Trophoblast cell (in vitro differentiated cells and primary cell): ENCODE measurements at regions not wholly inside any gene's neighbourhood (a gene's known extent, or its start where the extent isn't known, plus 50 kb on each side); places are given as distances from the start of the nearest gene placed in this dataset.
"Not testable (repeated sequence)": the region's sequence is repeated elsewhere in the genome, so short reads cannot be mapped to it uniquely, and the experiment has no call there.

ENCODE experiments used
- DNase-seq, 2 donors: peaks; one replicate each; pipeline ENCODE4 v3.0.0-alpha.2; 2016
- H2AFZ ChIP-seq: 2 replicates; pipeline ENCODE4 v1.6.1; 2013; ENCODE audit warnings: low read length, moderate library complexity, mild to moderate bottlenecking; ENCODE audit not compliant: insufficient read depth, poor library complexity
- H2AK5ac ChIP-seq: 2 replicates; pipeline ENCODE4 v1.6.1; 2013; ENCODE audit warnings: mild to moderate bottlenecking, low read length
- H2BK120ac ChIP-seq: 2 replicates; pipeline ENCODE4 v1.6.1; 2013; ENCODE audit warnings: low read length, mild to moderate bottlenecking, moderate library complexity; ENCODE audit not compliant: insufficient read depth, poor library complexity
- H2BK12ac ChIP-seq: 2 replicates; pipeline ENCODE4 v1.6.1; 2013; ENCODE audit warnings: mild to moderate bottlenecking, low read length, moderate library complexity
- H2BK5ac ChIP-seq: 2 replicates; pipeline ENCODE4 v1.6.1; 2013; ENCODE audit warnings: low read length, low read depth, moderate library complexity, mild to moderate bottlenecking; ENCODE audit not compliant: poor library complexity
- H3K14ac ChIP-seq: 2 replicates; pipeline ENCODE4 v1.6.1; 2013; ENCODE audit warnings: mild to moderate bottlenecking, low read length
- H3K18ac ChIP-seq: 2 replicates; pipeline ENCODE4 v1.6.1; 2013; ENCODE audit warnings: mild to moderate bottlenecking, low read length
- H3K23ac ChIP-seq: 2 replicates; pipeline ENCODE4 v1.6.1; 2013; ENCODE audit warnings: low read length
- H3K27ac ChIP-seq: 2 replicates; pipeline ENCODE4 v1.5.1; 2013; ENCODE audit warnings: low read depth, mild to moderate bottlenecking, inconsistent platforms, low read length, moderate library complexity
- H3K27me3 ChIP-seq: 2 replicates; pipeline ENCODE4 v1.6.1; 2013; ENCODE audit warnings: inconsistent platforms, mild to moderate bottlenecking, low read length, moderate library complexity; ENCODE audit not compliant: insufficient read depth
- H3K36me3 ChIP-seq, 2 experiments: 1 replicate in 1 of 2; 2 replicates in 1 of 2; pipeline ENCODE4 v1.6.1; 2013; ENCODE audit warnings: low read length in 2 of 2, mild to moderate bottlenecking in 2 of 2, moderate library complexity in 1 of 2; ENCODE audit not compliant: insufficient read depth in 2 of 2, control insufficient read depth in 1 of 2
- H3K4ac ChIP-seq: 2 replicates; pipeline ENCODE4 v1.6.1; 2013; ENCODE audit warnings: low read depth, mild to moderate bottlenecking, low read length, moderate library complexity
- H3K4me1 ChIP-seq, 2 experiments: 1 replicate in 1 of 2; 2 replicates in 1 of 2; pipeline ENCODE4 v1.6.1; 2013; ENCODE audit warnings: low read length in 2 of 2, mild to moderate bottlenecking in 2 of 2, moderate library complexity in 1 of 2; ENCODE audit not compliant: insufficient read depth in 2 of 2, control insufficient read depth in 1 of 2
- H3K4me2 ChIP-seq: 2 replicates; pipeline ENCODE4 v1.6.1; 2013; ENCODE audit warnings: inconsistent platforms, mild to moderate bottlenecking, low read length, moderate library complexity
- H3K4me3 ChIP-seq: 2 replicates; pipeline ENCODE4 v1.5.1; 2013; ENCODE audit warnings: mild to moderate bottlenecking, low read depth, low read length, inconsistent platforms
- H3K79me1 ChIP-seq: one replicate; pipeline ENCODE4 v1.6.1; 2013; ENCODE audit warnings: low read length
- H3K79me2 ChIP-seq: 2 replicates; pipeline ENCODE4 v1.6.1; 2013; ENCODE audit warnings: low read length, mild to moderate bottlenecking; ENCODE audit not compliant: control insufficient read depth, insufficient read depth, poor library complexity
- H3K9ac ChIP-seq: 2 replicates; pipeline ENCODE4 v1.6.1; 2013; ENCODE audit warnings: mild to moderate bottlenecking, low read length
- H3K9me3 ChIP-seq: 2 replicates; pipeline ENCODE4 v1.6.1; 2013; ENCODE audit warnings: low read depth, mild to moderate bottlenecking, control low read depth, inconsistent platforms, low read length; ENCODE audit not compliant: insufficient read depth
- H4K12ac ChIP-seq: 2 replicates; pipeline ENCODE4 v1.6.1; 2013; ENCODE audit warnings: low read depth, mild to moderate bottlenecking, low read length, moderate library complexity
- H4K8ac ChIP-seq: 2 replicates; pipeline ENCODE4 v1.6.1; 2013; ENCODE audit warnings: low read depth, mild to moderate bottlenecking, low read length, moderate library complexity
- H4K91ac ChIP-seq: one replicate; pipeline ENCODE4 v1.6.1; 2013; ENCODE audit warnings: low read depth, mild to moderate bottlenecking, low read length, moderate library complexity
- WGBS: extraction: QIAGEN DNeasy Blood & Tissue Kit; methylation state at CpG from one replicate; pipeline ENCODE4 v1.1.7; 2013; ENCODE audit warnings: missing lambda C conversion rate; ENCODE audit not compliant: insufficient read length, insufficient coverage; ENCODE audit errors: extremely low coverage; 5-methylcytosine and 5-hydroxymethylcytosine counted together

GRCh38 chr16:50491516-50491915 lies 56.7 kb upstream of the NKD1 start:
- no peaks in the 10 kb centered on the region for H3K27me3 ChIP-seq
- peaks cover 2% of the 10 kb centered on the region for H3K9me3 ChIP-seq
- no peaks in the 10 kb centered on the region for H3K79me2 ChIP-seq
- no peaks in the 10 kb centered on the region for H3K36me3 ChIP-seq
- no peak overlapping the region for H2BK12ac ChIP-seq
- no peak overlapping the region for H3K14ac ChIP-seq
- no peak for DNase-seq
- H3K4me1 ChIP-seq, result no peaks in the 10 kb centered on the region
- no peak overlapping the region for H4K8ac ChIP-seq
- no peak overlapping the region for H4K12ac ChIP-seq
- H4K91ac ChIP-seq, result no peak overlapping the region
- H3K4ac ChIP-seq, result no peak overlapping the region
- H3K4me3 ChIP-seq, result no peak overlapping the region
- H2BK5ac ChIP-seq, result no peak overlapping the region
- no peak overlapping the region for H2BK120ac ChIP-seq
- H3K18ac ChIP-seq, result no peak overlapping the region
- H2AFZ ChIP-seq, result no peak overlapping the region
- H2AK5ac ChIP-seq, result no peak overlapping the region
- H3K9ac ChIP-seq, result no peak overlapping the region
- no peaks in the 10 kb centered on the region for H3K79me1 ChIP-seq
- no peak overlapping the region for H3K4me2 ChIP-seq
- H3K27ac ChIP-seq, result no peak overlapping the region
- no peak overlapping the region for H3K23ac ChIP-seq
- no CpG with 5 or more reads among the region's 8 CpGs for WGBS

GRCh38 chr16:50490828-50491227 lies 57.4 kb upstream of the NKD1 start:
- Histone ChIP-seq H2AFZ (no peak overlapping the region), H2BK120ac (no peak overlapping the region), H3K23ac (no peak overlapping the region), H3K4me1 (no peaks in the 10 kb centered on the region), H4K8ac (no peak overlapping the region), H4K12ac (no peak overlapping the region), H2AK5ac (no peak overlapping the region), H3K27me3 (no peaks in the 10 kb centered on the region), H3K4ac (no peak overlapping the region), H3K79me2 (no peaks in the 10 kb centered on the region), H3K4me2 (no peak overlapping the region), H3K14ac (no peak overlapping the region), H3K9ac (no peak overlapping the region), H2BK12ac (no peak overlapping the region), H2BK5ac (no peak overlapping the region), H3K27ac (no peak overlapping the region), H4K91ac (no peak overlapping the region), H3K18ac (no peak overlapping the region), H3K9me3 (peaks cover 2% of the 10 kb centered on the region), H3K79me1 (no peaks in the 10 kb centered on the region), H3K4me3 (no peak overlapping the region), H3K36me3 (no peaks in the 10 kb centered on the region)
- 100% methylated on average over 2 of the region's 2 CpGs for whole genome bisulfite sequencing
- DNase-seq, result no peak

GRCh38 chr16:50489182-50489581 lies 59.0 kb upstream of the NKD1 start:
- H3K27me3 ChIP-seq, result no peaks in the 10 kb centered on the region
- peaks cover 5% of the 10 kb centered on the region for H3K9me3 ChIP-seq
- H2BK5ac ChIP-seq, result no peak overlapping the region
- no peak overlapping the region for H3K9ac ChIP-seq
- no peak overlapping the region for H3K18ac ChIP-seq
- no peak overlapping the region for H4K8ac ChIP-seq
- no peak overlapping the region for H2AFZ ChIP-seq
- DNase-seq, result no peak
- no peak overlapping the region for H2AK5ac ChIP-seq
- no peak overlapping the region for H3K27ac ChIP-seq
- no peaks in the 10 kb centered on the region for H3K36me3 ChIP-seq
- H3K79me1 ChIP-seq, result no peaks in the 10 kb centered on the region
- H4K91ac ChIP-seq, result no peak overlapping the region
- no peak overlapping the region for H3K14ac ChIP-seq
- H3K4ac ChIP-seq, result no peak overlapping the region
- no peak overlapping the region for H3K23ac ChIP-seq
- no peaks in the 10 kb centered on the region for H3K79me2 ChIP-seq
- no peak overlapping the region for H3K4me2 ChIP-seq
- H3K4me3 ChIP-seq, result no peak overlapping the region
- no peak overlapping the region for H4K12ac ChIP-seq
- no peak overlapping the region for H2BK12ac ChIP-seq
- H2BK120ac ChIP-seq, result no peak overlapping the region
- no peaks in the 10 kb centered on the region for H3K4me1 ChIP-seq
- no CpG with 5 or more reads among the region's 3 CpGs for WGBS

DNA sequence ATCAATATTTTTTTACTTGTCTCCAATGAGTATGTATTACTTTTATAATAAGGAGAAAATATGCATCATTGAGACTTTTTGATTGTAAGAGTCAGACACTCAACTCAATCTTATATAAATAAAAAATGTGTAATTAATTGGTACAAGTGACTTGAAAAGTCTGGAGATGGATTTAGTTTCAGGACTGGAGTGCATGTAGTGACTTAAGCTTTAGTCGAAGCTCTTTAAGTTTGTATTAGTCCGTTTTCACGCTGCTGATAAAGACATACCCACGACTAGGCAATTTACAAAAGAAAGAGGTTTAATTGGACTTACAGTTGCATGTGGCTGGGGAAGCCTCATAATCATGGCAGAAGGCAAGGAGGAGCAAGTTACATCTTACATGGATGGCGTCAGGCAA lies 60.7 kb upstream of the NKD1 start:
- Histone ChIP-seq H2BK5ac (no peak overlapping the region), H3K36me3 (no peaks in the 10 kb centered on the region), H4K8ac (no peak overlapping the region), H4K91ac (no peak overlapping the region), H2AK5ac (no peak overlapping the region), H2BK120ac (no peak overlapping the region), H3K79me2 (no peaks in the 10 kb centered on the region), H3K23ac (no peak overlapping the region), H3K9me3 (peaks cover 5% of the 10 kb centered on the region), H3K4me1 (no peaks in the 10 kb centered on the region), H2AFZ (no peak overlapping the region), H3K27me3 (no peaks in the 10 kb centered on the region), H3K14ac (no peak overlapping the region), H3K18ac (no peak overlapping the region), H3K4me2 (no peak overlapping the region), H4K12ac (no peak overlapping the region), H3K27ac (no peak overlapping the region), H3K9ac (no peak overlapping the region), H3K4me3 (no peak overlapping the region), H3K79me1 (no peaks in the 10 kb centered on the region), H3K4ac (no peak overlapping the region), H2BK12ac (no peak overlapping the region)
- no peak for DNase-seq
- WGBS, result no CpG with 5 or more reads among the region's 5 CpGs

GRCh38 chr16:50486162-50486561 lies 62.0 kb upstream of the NKD1 start:
- H2AFZ ChIP-seq, H4K91ac ChIP-seq, H2BK120ac ChIP-seq, H3K79me2 ChIP-seq, H3K4ac ChIP-seq, H3K27me3 ChIP-seq, H3K14ac ChIP-seq, H3K27ac ChIP-seq, H2BK5ac ChIP-seq, H3K18ac ChIP-seq, H2BK12ac ChIP-seq, H4K12ac ChIP-seq, H3K4me2 ChIP-seq, H3K23ac ChIP-seq, H2AK5ac ChIP-seq, H3K4me3 ChIP-seq, DNase-seq, H3K9ac ChIP-seq, H3K36me3 ChIP-seq, H3K9me3 ChIP-seq, H4K8ac ChIP-seq, H3K4me1 ChIP-seq, H3K79me1 ChIP-seq: not testable (repeated sequence)
